ENCODE measurements at regions not wholly inside any gene's neighbourhood (a gene's known extent, or its start where the extent isn't known, plus 50 kb on each side); places are given as distances from the start of the nearest gene placed in this dataset.

GRCh38 chr13:78485803-78486202 lies 117.5 kb downstream of the POU4F1 start:
- TF ChIP-seq, protein P1, sequence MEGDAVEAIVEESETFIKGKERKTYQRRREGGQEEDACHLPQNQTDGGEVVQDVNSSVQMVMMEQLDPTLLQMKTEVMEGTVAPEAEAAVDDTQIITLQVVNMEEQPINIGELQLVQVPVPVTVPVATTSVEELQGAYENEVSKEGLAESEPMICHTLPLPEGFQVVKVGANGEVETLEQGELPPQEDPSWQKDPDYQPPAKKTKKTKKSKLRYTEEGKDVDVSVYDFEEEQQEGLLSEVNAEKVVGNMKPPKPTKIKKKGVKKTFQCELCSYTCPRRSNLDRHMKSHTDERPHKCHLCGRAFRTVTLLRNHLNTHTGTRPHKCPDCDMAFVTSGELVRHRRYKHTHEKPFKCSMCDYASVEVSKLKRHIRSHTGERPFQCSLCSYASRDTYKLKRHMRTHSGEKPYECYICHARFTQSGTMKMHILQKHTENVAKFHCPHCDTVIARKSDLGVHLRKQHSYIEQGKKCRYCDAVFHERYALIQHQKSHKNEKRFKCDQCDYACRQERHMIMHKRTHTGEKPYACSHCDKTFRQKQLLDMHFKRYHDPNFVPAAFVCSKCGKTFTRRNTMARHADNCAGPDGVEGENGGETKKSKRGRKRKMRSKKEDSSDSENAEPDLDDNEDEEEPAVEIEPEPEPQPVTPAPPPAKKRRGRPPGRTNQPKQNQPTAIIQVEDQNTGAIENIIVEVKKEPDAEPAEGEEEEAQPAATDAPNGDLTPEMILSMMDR (IDR thresholded peaks at IDR 0.05): no peak
- no peak for TF ChIP-seq POLR2AphosphoS5 (IDR thresholded peaks at IDR 0.05)
- TF ChIP-seq POLR2A (IDR thresholded peaks at IDR 0.05): no peak
